Right lobe of liver (tissue), 6 donors: ENCODE measurements at regions not wholly inside any gene's neighbourhood (a gene's known extent, or its start where the extent isn't known, plus 50 kb on each side); places are given as distances from the start of the nearest gene placed in this dataset.

ENCODE experiments used
- ATAC-seq, 4 donors: fragments of 200-7000 bp; cut with Tn5 transposase; one replicate each; pipeline ENCODE4 v1.9.1; 2020; ENCODE audit warnings: mild to moderate bottlenecking in 4 of 4, moderate library complexity in 4 of 4
- DNase-seq, 3 donors: peaks; one replicate each; pipeline ENCODE4 v3.0.0-alpha.2; 2020
- H3K27ac ChIP-seq, 3 donors: fragments of 200-600 bp; one replicate each; pipeline ENCODE4 v1.8.0; 2022
- H3K27me3 ChIP-seq, 2 donors: fragments of 200-600 bp; one replicate each; pipeline ENCODE4 v1.8.0; 2022
- H3K36me3 ChIP-seq, 4 donors: fragments of 200-600 bp; sonication (generic) in 1 of 4; one replicate each; pipeline versions ENCODE4 v1.5.1 to v1.8.0; 2017 to 2022; ENCODE audit warnings: control low read depth in 1 of 4
- H3K4me1 ChIP-seq, 4 donors: fragments of 200-600 bp; sonication (generic) in 1 of 4; one replicate each; pipeline versions ENCODE4 v1.5.1 to v1.8.0; 2017 to 2022; ENCODE audit warnings: control low read depth in 1 of 4
- H3K4me3 ChIP-seq, 3 donors: fragments of 200-600 bp; one replicate each; pipeline ENCODE4 v1.8.0; 2022
- H3K9me3 ChIP-seq, 4 donors: fragments of 200-600 bp; sonication (generic) in 1 of 4; one replicate each; pipeline versions ENCODE4 v1.5.1 to v1.8.0; 2017 to 2022; ENCODE audit warnings: control low read depth in 1 of 4
- CTCF ChIP-seq, 4 donors: fragments of 200-600 bp in 3 of 4; fragments of 450-650 bp in 1 of 4; IDR thresholded peaks; one replicate each; pipeline versions ENCODE4 v1.5.1 to v1.8.0; 2016 to 2022; ENCODE audit warnings: antibody characterized with exemption in 4 of 4, mild to moderate bottlenecking in 2 of 4
- POLR2A ChIP-seq: fragments of 450-650 bp; IDR thresholded peaks from one replicate; pipeline ENCODE4 v1.6.1; 2017; ENCODE audit warnings: antibody characterized with exemption, mild to moderate bottlenecking
- WGBS: methylation state at CpG from one replicate; pipeline ENCODE4 v1.1.6; 2018; ENCODE audit warnings: low coverage, low lambda C conversion rate; ENCODE audit not compliant: insufficient coverage; ENCODE audit errors: missing lambda C conversion rate; 5-methylcytosine and 5-hydroxymethylcytosine counted together
- intact Hi-C, 2 donors: fragments of 100-400 bp; cut with DNase I; formaldehyde crosslinking; loops; one replicate each; pipeline versions ENCODE4 v1.11.2 to v1.14.1; 2022
- donor health status: DM: no; HTN: yes; CAD: no.
- donor health status: DM: no; HTN: no; CAD: no.
- donor health status: DM: no; HTN: no; CAD: no.
- donor health status: DM: no; HTN: yes; CAD: no.
- donor health status: DM: no; HTN: yes; CAD: no.

GRCh38 chrX:39950018-39950688 is 147.6 kb downstream of the BCOR start:
- peaks cover 0 to 15% (median 0%) of the 10 kb centered on the region in 4 donors for H3K4me1 ChIP-seq
- WGBS, result 49% methylated on average over 3 of the region's 3 CpGs
- no peak for ATAC-seq
- no peaks in the 10 kb centered on the region for H3K27me3 ChIP-seq
- intact Hi-C loops, result no loop called here
- TF ChIP-seq POLR2A (no peak), CTCF (IDR thresholded peaks at IDR 0.05) (no peak)
- H3K9me3 ChIP-seq, result no peaks in the 10 kb centered on the region
- DNase-seq, result no peak
- H3K36me3 ChIP-seq, result no peaks in the 10 kb centered on the region
- H3K27ac ChIP-seq, result no peak overlapping the region
- H3K4me3 ChIP-seq, result no peak overlapping the region

GRCh38 chrX:39952989-39953388 is 144.8 kb downstream of the BCOR start:
- 61% methylated on average over 3 of the region's 3 CpGs for WGBS
- H3K27me3 ChIP-seq, result no peaks in the 10 kb centered on the region
- peaks cover 0 to 15% (median 0%) of the 10 kb centered on the region in 4 donors for H3K4me1 ChIP-seq
- intact Hi-C loops, result no loop called here
- ATAC-seq, result no peak
- no peak overlapping the region for H3K27ac ChIP-seq
- H3K9me3 ChIP-seq, result no peaks in the 10 kb centered on the region
- H3K4me3 ChIP-seq, result no peak overlapping the region
- no peaks in the 10 kb centered on the region for H3K36me3 ChIP-seq
- DNase-seq, result no peak
- TF ChIP-seq POLR2A, result no peak
- TF ChIP-seq CTCF (IDR thresholded peaks at IDR 0.05), result no peak

- peak; percentile 92 to 95 (median 94) for DNase-seq
Observed at GRCh38 chrX:39953879-39954278, 143.9 kb downstream of the BCOR start.

GRCh38 chrX:39954851-39955250 is 142.9 kb downstream of the BCOR start:
- no peak overlapping the region for H3K4me3 ChIP-seq
- 71% methylated on average over 9 of the region's 9 CpGs for WGBS
- intact Hi-C loops, result no loop called here
- no peaks in the 10 kb centered on the region for H3K36me3 ChIP-seq
- ATAC-seq, result no peak
- no peaks in the 10 kb centered on the region for H3K9me3 ChIP-seq
- H3K27ac ChIP-seq, result no peak overlapping the region
- DNase-seq, result no peak
- no peak for TF ChIP-seq CTCF (IDR thresholded peaks at IDR 0.05)
- TF ChIP-seq POLR2A, result no peak
- H3K27me3 ChIP-seq, result no peaks in the 10 kb centered on the region
- peaks cover 0 to 15% (median 0%) of the 10 kb centered on the region in 4 donors for H3K4me1 ChIP-seq

More at GRCh38 chrX:39953879-39954278, 143.9 kb downstream of the BCOR start:
- Histone ChIP-seq H3K27me3 (no peaks in the 10 kb centered on the region), H3K27ac (peak overlapping the region in 1 of 3 donors; percentile 51), H3K4me1 (peaks cover 0 to 15% (median 0%) of the 10 kb centered on the region in 4 donors), H3K9me3 (no peaks in the 10 kb centered on the region), H3K36me3 (no peaks in the 10 kb centered on the region), H3K4me3 (no peak overlapping the region)
- WGBS, result 40% methylated on average over 3 of the region's 10 CpGs
- peak; percentile 99 for ATAC-seq
- TF ChIP-seq CTCF (IDR thresholded peaks at IDR 0.05) (no peak), POLR2A (peak; percentile 8)
- intact Hi-C loops, result no loop called here
